ENCODE measurements at regions not wholly inside any gene's neighbourhood (a gene's known extent, or its start where the extent isn't known, plus 50 kb on each side); places are given as distances from the start of the nearest gene placed in this dataset.
A peak's percentile ranks its signal among the peaks of the same experiment; 100 is the strongest.
"Not testable (repeated sequence)": the region's sequence is repeated elsewhere in the genome, so short reads cannot be mapped to it uniquely, and the experiment has no call there.

GRCh38 chr2:67600222-67600871 lies 203.2 kb downstream of the ETAA1 start:
- H3K9me3 Mint-ChIP-seq, result peaks cover 3 to 5% of the 10 kb centered on the region in 2 donors
- no peak for ATAC-seq (replicated peaks)
- no peak overlapping the region for H3K4me3 Mint-ChIP-seq
- no peak overlapping the region for H3K27ac Mint-ChIP-seq
- no peaks in the 10 kb centered on the region for H3K27me3 Mint-ChIP-seq
- no peak for DNase-seq
- no peaks in the 10 kb centered on the region for H3K36me3 Mint-ChIP-seq
- no peaks in the 10 kb centered on the region for H3K4me1 Mint-ChIP-seq

GRCh38 chr2:67600946-67601345 lies 203.8 kb downstream of the ETAA1 start:
- ATAC-seq (replicated peaks) (no peak), DNase-seq (no peak)
- Mint-ChIP-seq H3K27ac (no peak overlapping the region), H3K27me3 (no peaks in the 10 kb centered on the region), H3K4me1 (no peaks in the 10 kb centered on the region), H3K9me3 (peaks cover 3 to 4% of the 10 kb centered on the region in 2 donors), H3K4me3 (no peak overlapping the region), H3K36me3 (no peaks in the 10 kb centered on the region)

- Mint-ChIP-seq H3K36me3 (no peaks in the 10 kb centered on the region), H3K27ac (no peak overlapping the region), H3K4me3 (no peak overlapping the region), H3K9me3 (no peaks in the 10 kb centered on the region), H3K4me1 (no peaks in the 10 kb centered on the region), H3K27me3 (no peaks in the 10 kb centered on the region)
- no peak for ATAC-seq (replicated peaks)
- DNase-seq, result no peak
Observed at GRCh38 chr2:67604360-67604759, 207.2 kb downstream of the ETAA1 start.

GRCh38 chr2:67612576-67613042 lies 215.5 kb downstream of the ETAA1 start:
- no peak for DNase-seq
- no peaks in the 10 kb centered on the region for H3K36me3 Mint-ChIP-seq
- H3K27me3 Mint-ChIP-seq, result no peaks in the 10 kb centered on the region
- no peak overlapping the region for H3K4me3 Mint-ChIP-seq
- H3K27ac Mint-ChIP-seq, result no peak overlapping the region
- no peak for ATAC-seq (replicated peaks)
- no peaks in the 10 kb centered on the region for H3K9me3 Mint-ChIP-seq
- no peaks in the 10 kb centered on the region for H3K4me1 Mint-ChIP-seq

- Mint-ChIP-seq H3K4me3 (no peak overlapping the region), H3K36me3 (no peaks in the 10 kb centered on the region)
Observed at GRCh38 chr2:67613227-67613626, 216.1 kb downstream of the ETAA1 start.

GRCh38 chr2:67614454-67614853 lies 217.3 kb downstream of the ETAA1 start:
- H3K4me1 Mint-ChIP-seq, result no peaks in the 10 kb centered on the region
- no peaks in the 10 kb centered on the region for H3K9me3 Mint-ChIP-seq
- ATAC-seq (replicated peaks), result no peak
- H3K4me3 Mint-ChIP-seq, result no peak overlapping the region
- H3K27me3 Mint-ChIP-seq, result no peaks in the 10 kb centered on the region
- no peak overlapping the region for H3K27ac Mint-ChIP-seq
- H3K36me3 Mint-ChIP-seq, result no peaks in the 10 kb centered on the region
- DNase-seq, result no peak

More at GRCh38 chr2:67613227-67613626, 216.1 kb downstream of the ETAA1 start:
- DNase-seq, result no peak
- Mint-ChIP-seq H3K27ac (no peak overlapping the region), H3K27me3 (no peaks in the 10 kb centered on the region), H3K4me1 (no peaks in the 10 kb centered on the region), H3K9me3 (no peaks in the 10 kb centered on the region)
- no peak for ATAC-seq (replicated peaks)

- peak; percentile 79 to 83 for ATAC-seq (replicated peaks)
Observed at GRCh38 chr2:67616749-67617148, 219.6 kb downstream of the ETAA1 start.

GRCh38 chr2:67619204-67619603 lies 222.1 kb downstream of the ETAA1 start:
- no peak for DNase-seq
- H3K4me3 Mint-ChIP-seq, result no peak overlapping the region
- H3K27me3 Mint-ChIP-seq, result peaks cover 0 to 2% of the 10 kb centered on the region in 2 donors
- H3K36me3 Mint-ChIP-seq, result no peaks in the 10 kb centered on the region
- no peaks in the 10 kb centered on the region for H3K4me1 Mint-ChIP-seq
- H3K9me3 Mint-ChIP-seq, result no peaks in the 10 kb centered on the region
- ATAC-seq (replicated peaks), result no peak
- H3K27ac Mint-ChIP-seq, result no peak overlapping the region

More at GRCh38 chr2:67616749-67617148, 219.6 kb downstream of the ETAA1 start:
- H3K4me1 Mint-ChIP-seq, result no peaks in the 10 kb centered on the region
- H3K9me3 Mint-ChIP-seq, result no peaks in the 10 kb centered on the region
- H3K27ac Mint-ChIP-seq, result no peak overlapping the region
- peak; percentile 0 for DNase-seq
- no peaks in the 10 kb centered on the region for H3K36me3 Mint-ChIP-seq
- no peak overlapping the region for H3K4me3 Mint-ChIP-seq
- no peaks in the 10 kb centered on the region for H3K27me3 Mint-ChIP-seq

- H3K27ac Mint-ChIP-seq; H3K36me3 Mint-ChIP-seq; H3K4me3 Mint-ChIP-seq; ATAC-seq (replicated peaks); H3K9me3 Mint-ChIP-seq; H3K4me1 Mint-ChIP-seq; H3K27me3 Mint-ChIP-seq; DNase-seq: not testable (repeated sequence)
Observed at GRCh38 chr2:67623741-67624140, 226.6 kb downstream of the ETAA1 start.

GRCh38 chr2:67625178-67625577 lies 228.0 kb downstream of the ETAA1 start:
- Mint-ChIP-seq H3K4me1 (no peaks in the 10 kb centered on the region), H3K9me3 (peaks cover 0 to 3% of the 10 kb centered on the region in 2 donors), H3K27me3 (peaks cover 7 to 12% of the 10 kb centered on the region in 2 donors), H3K27ac (no peak overlapping the region), H3K36me3 (no peaks in the 10 kb centered on the region), H3K4me3 (no peak overlapping the region)
- ATAC-seq (replicated peaks) (no peak), DNase-seq (no peak)

- no peak for ATAC-seq (replicated peaks)
- no peaks in the 10 kb centered on the region for H3K36me3 Mint-ChIP-seq
- peaks cover 0 to 3% of the 10 kb centered on the region in 2 donors for H3K9me3 Mint-ChIP-seq
- no peak overlapping the region for H3K27ac Mint-ChIP-seq
- DNase-seq, result no peak
- H3K4me3 Mint-ChIP-seq, result no peak overlapping the region
- peaks cover 7 to 12% of the 10 kb centered on the region in 2 donors for H3K27me3 Mint-ChIP-seq
- no peaks in the 10 kb centered on the region for H3K4me1 Mint-ChIP-seq
Observed at GRCh38 chr2:67625690-67626475, 228.8 kb downstream of the ETAA1 start.

GRCh38 chr2:67626656-67627055 lies 229.5 kb downstream of the ETAA1 start:
- H3K4me1 Mint-ChIP-seq, result no peaks in the 10 kb centered on the region
- no peak for DNase-seq
- peaks cover 0 to 3% of the 10 kb centered on the region in 2 donors for H3K9me3 Mint-ChIP-seq
- H3K4me3 Mint-ChIP-seq, result no peak overlapping the region
- H3K27me3 Mint-ChIP-seq, result peaks cover 7 to 14% of the 10 kb centered on the region in 2 donors
- no peak for ATAC-seq (replicated peaks)
- no peak overlapping the region for H3K27ac Mint-ChIP-seq
- H3K36me3 Mint-ChIP-seq, result no peaks in the 10 kb centered on the region

- Mint-ChIP-seq H3K27ac (no peak overlapping the region), H3K4me1 (no peaks in the 10 kb centered on the region), H3K4me3 (no peak overlapping the region), H3K27me3 (peaks cover 7 to 18% of the 10 kb centered on the region in 2 donors), H3K9me3 (peaks cover 0 to 3% of the 10 kb centered on the region in 2 donors), H3K36me3 (no peaks in the 10 kb centered on the region)
- no peak for ATAC-seq (replicated peaks)
- no peak for DNase-seq
Observed at GRCh38 chr2:67627456-67628207, 230.5 kb downstream of the ETAA1 start.

GRCh38 chr2:67628892-67629291 lies 231.8 kb downstream of the ETAA1 start:
- H3K9me3 Mint-ChIP-seq, result peaks cover 0 to 3% of the 10 kb centered on the region in 2 donors
- no peaks in the 10 kb centered on the region for H3K4me1 Mint-ChIP-seq
- no peak for DNase-seq
- H3K27me3 Mint-ChIP-seq, result peaks cover 7 to 18% of the 10 kb centered on the region in 2 donors
- H3K27ac Mint-ChIP-seq, result no peak overlapping the region
- H3K4me3 Mint-ChIP-seq, result no peak overlapping the region
- H3K36me3 Mint-ChIP-seq, result no peaks in the 10 kb centered on the region
- no peak for ATAC-seq (replicated peaks)

Data from stimulated activated naive B cell treated with anti-CD40 and anti-IgM and Interleukin-4, amounts not matched to agents 10 μg/mL and 1 μg/mL and 100 μg/mL, for 72 hours (primary cell).